CD14-positive monocyte (primary cell): ENCODE measurements at regions not wholly inside any gene's neighbourhood (a gene's known extent, or its start where the extent isn't known, plus 50 kb on each side); places are given as distances from the start of the nearest gene placed in this dataset.

Experiments used
- DNase-seq, 3 donors: peaks; one replicate each; pipeline ENCODE4 v3.0.0-alpha.2; 2011 to 2022
- H2AFZ ChIP-seq: 2 replicates; pipeline ENCODE4 v1.6.0; 2012; ENCODE audit warnings: mild to moderate bottlenecking, low read depth, low read length, inconsistent platforms; ENCODE audit not compliant: insufficient read depth, poor library complexity, severe bottlenecking
- H3K27ac ChIP-seq, 2 donors: 1 replicate in 1 of 2; 2 replicates in 1 of 2; pipeline ENCODE4 v1.5.1; 2012 to 2013; ENCODE audit warnings: low read length in 2 of 2, control low read depth in 1 of 2, inconsistent platforms in 1 of 2, low read depth in 1 of 2, mild to moderate bottlenecking in 1 of 2
- H3K27me3 ChIP-seq, 2 donors: one replicate each; pipeline versions ENCODE4 v1.6.0 to v1.6.1; 2011 to 2013; ENCODE audit warnings: low read length in 2 of 2; ENCODE audit not compliant: control insufficient read depth in 2 of 2, insufficient read depth in 2 of 2
- H3K36me3 ChIP-seq, 2 donors: replicated peaks in 1 of 2; 1 replicate in 1 of 2; 2 replicates in 1 of 2; pipeline versions ENCODE4 v1.5.1 to v1.6.1; 2012 to 2013; ENCODE audit warnings: low read length in 2 of 2, control low read depth in 1 of 2, inconsistent platforms in 1 of 2, mild to moderate bottlenecking in 1 of 2; ENCODE audit not compliant: insufficient read depth in 2 of 2, control insufficient read depth in 1 of 2
- H3K4me1 ChIP-seq, 2 donors: 1 replicate in 1 of 2; 2 replicates in 1 of 2; pipeline versions ENCODE4 v1.5.1 to v1.6.1; 2012 to 2013; ENCODE audit warnings: low read length in 2 of 2, control low read depth in 1 of 2, inconsistent platforms in 1 of 2, mild to moderate bottlenecking in 1 of 2, moderate library complexity in 1 of 2; ENCODE audit not compliant: insufficient read depth in 2 of 2, control insufficient read depth in 1 of 2
- H3K4me2 ChIP-seq: replicated peaks from 2 replicates; pipeline ENCODE3; 2012; ENCODE audit warnings: low read length, moderate library complexity, mild to moderate bottlenecking; ENCODE audit not compliant: poor library complexity, severe bottlenecking; ENCODE audit errors: extremely low read depth
- H3K4me3 ChIP-seq, 3 experiments: fragments of 200-600 bp in 1 of 3; sonication (generic) in 1 of 3; replicated peaks in 1 of 3; 1 replicate in 2 of 3; 2 replicates in 1 of 3; pipeline ENCODE4 v1.5.1; 2011 to 2013; ENCODE audit warnings: low read length in 3 of 3, mild to moderate bottlenecking in 3 of 3, control low read depth in 2 of 3, low read depth in 2 of 3, inconsistent platforms in 1 of 3, moderate library complexity in 1 of 3
- H3K79me2 ChIP-seq: 2 replicates; pipeline ENCODE4 v1.6.0; 2012; ENCODE audit warnings: mild to moderate bottlenecking, control low read depth, inconsistent platforms, low read length, moderate library complexity; ENCODE audit not compliant: insufficient read depth
- H3K9ac ChIP-seq: 2 replicates; pipeline ENCODE4 v1.6.0; 2017; ENCODE audit warnings: low read length, mild to moderate bottlenecking; ENCODE audit not compliant: insufficient read depth, poor library complexity, severe bottlenecking
- H3K9me3 ChIP-seq, 2 donors: replicated peaks in 1 of 2; 1 replicate in 1 of 2; 2 replicates in 1 of 2; pipeline versions ENCODE4 v1.5.1 to v1.6.1; 2012 to 2013; ENCODE audit warnings: low read length in 2 of 2, control low read depth in 1 of 2; ENCODE audit not compliant: control insufficient read depth in 1 of 2, insufficient read depth in 1 of 2
- H4K20me1 ChIP-seq: 2 replicates; pipeline ENCODE4 v1.6.0; 2012; ENCODE audit warnings: mild to moderate bottlenecking, low read length, control low read depth, moderate library complexity; ENCODE audit not compliant: insufficient read depth
- H3K27ac Mint-ChIP-seq, 7 donors: one replicate each; pipeline ENCODE4 v1.8.0; 2020; ENCODE audit warnings: mild to moderate bottlenecking in 7 of 7, mixed read lengths in 7 of 7, moderate library complexity in 6 of 7, inconsistent platforms in 2 of 7
- H3K27me3 Mint-ChIP-seq, 3 donors: one replicate each; pipeline ENCODE4 v1.8.0; 2021 to 2022; ENCODE audit warnings: low read depth in 3 of 3, mild to moderate bottlenecking in 3 of 3, mixed read lengths in 3 of 3, moderate library complexity in 3 of 3, inconsistent platforms in 1 of 3
- H3K36me3 Mint-ChIP-seq, 2 donors: one replicate each; pipeline ENCODE4 v1.8.0; 2020; ENCODE audit warnings: mixed read lengths in 2 of 2, inconsistent platforms in 1 of 2, mild to moderate bottlenecking in 1 of 2
- H3K4me1 Mint-ChIP-seq: one replicate; pipeline ENCODE4 v1.8.0; 2020; ENCODE audit warnings: mild to moderate bottlenecking, mixed read lengths
- H3K4me3 Mint-ChIP-seq, 2 donors: one replicate each; pipeline ENCODE4 v1.8.0; 2020; ENCODE audit warnings: mild to moderate bottlenecking in 2 of 2, mixed read lengths in 2 of 2, moderate library complexity in 1 of 2
- H3K9me3 Mint-ChIP-seq, 7 donors: one replicate each; pipeline ENCODE4 v1.8.0; 2020 to 2022; ENCODE audit warnings: mixed read lengths in 7 of 7, mild to moderate bottlenecking in 6 of 7, moderate library complexity in 6 of 7, inconsistent platforms in 2 of 7
- WGBS: methylation state at CpG from one replicate; pipeline ENCODE4 v1.1.5; 2013; ENCODE audit warnings: missing lambda C conversion rate; ENCODE audit not compliant: insufficient coverage; 5-methylcytosine and 5-hydroxymethylcytosine counted together
- intact Hi-C, 2 donors: fragments of 100-400 bp; cut with micrococcal nuclease; formaldehyde crosslinking; loops; one replicate each; pipeline versions ENCODE4 v1.15.0 to v1.15.1; 2023
- TF ChIP-seq, protein P1 (sequence below): fragments of 200-600 bp; IDR thresholded peaks from one replicate; pipeline ENCODE4 v1.8.0; 2022; ENCODE audit warnings: antibody characterized with exemption, mild to moderate bottlenecking

DNA sequence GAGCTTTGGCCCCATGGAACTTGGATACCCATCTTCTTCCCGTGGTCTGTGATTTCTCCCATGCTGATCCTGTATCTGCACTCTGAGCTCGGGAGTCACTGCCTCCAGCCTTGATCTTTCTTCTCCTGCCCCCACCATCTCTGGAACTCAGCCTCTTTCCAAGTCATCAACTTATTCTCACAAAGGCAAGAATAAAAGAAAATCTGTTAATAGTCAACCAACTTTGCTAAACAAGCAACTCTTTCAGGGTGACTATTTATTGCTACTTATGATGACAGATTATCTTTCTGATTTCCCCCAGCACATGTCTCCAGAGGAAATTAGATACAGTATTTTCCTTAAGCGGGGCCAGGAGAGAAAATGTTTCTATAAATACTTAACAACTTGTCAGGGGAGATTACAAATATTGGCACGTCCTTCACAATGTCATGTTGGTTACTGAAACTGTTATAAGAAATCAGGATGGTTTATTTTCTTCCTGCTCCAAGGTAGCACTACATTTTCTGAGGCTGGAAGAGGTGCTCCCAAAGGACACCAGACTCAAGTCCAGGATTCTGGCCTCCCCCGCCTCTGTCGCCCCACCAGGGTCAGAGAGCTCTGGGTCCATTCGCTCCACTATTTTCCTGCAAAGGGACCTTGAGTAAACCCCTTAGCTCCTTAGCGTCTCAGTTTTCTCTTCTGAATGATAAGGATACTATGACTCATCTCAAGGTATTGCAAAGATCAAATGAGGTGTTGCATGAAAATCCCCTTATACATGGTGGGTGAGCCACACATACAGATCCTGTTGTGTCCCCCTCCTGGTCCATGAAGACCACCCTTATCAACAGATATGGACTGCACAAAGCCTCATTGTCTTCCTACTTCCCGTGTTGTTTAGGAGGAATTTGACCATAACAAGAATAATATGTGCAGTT, 205.2 kb upstream of the WSCD1 start:
- H3K36me3 Mint-ChIP-seq: no peaks in the 10 kb centered on the region

DNA sequence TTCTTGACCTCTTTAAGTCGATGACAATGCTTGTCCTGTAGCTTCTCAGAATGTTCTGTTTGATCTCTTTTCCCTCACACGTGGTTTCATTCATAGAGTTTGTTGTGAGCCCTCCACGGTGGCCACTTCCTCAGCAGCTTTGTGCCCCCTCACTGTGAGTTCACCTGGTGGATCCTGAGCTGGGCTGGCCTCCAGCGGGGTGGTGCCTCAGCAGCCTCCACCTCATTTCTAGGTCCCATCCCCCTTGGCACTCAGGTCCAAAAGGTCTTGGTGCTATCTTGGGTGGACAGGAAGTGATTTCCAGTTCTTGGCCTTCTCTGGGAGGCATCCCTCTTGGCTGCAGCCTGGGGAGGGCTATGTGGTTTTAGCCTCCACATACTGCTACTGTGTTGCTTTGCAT, 203.2 kb upstream of the WSCD1 start:
- no peak overlapping the region for H3K4me3 Mint-ChIP-seq
- Histone ChIP-seq H3K36me3 (no peaks in the 10 kb centered on the region), H3K4me1 (no peaks in the 10 kb centered on the region), H3K79me2 (no peaks in the 10 kb centered on the region), H3K27me3 (no peaks in the 10 kb centered on the region), H3K9me3 (no peaks in the 10 kb centered on the region), H3K4me2 (no peak overlapping the region), H3K4me3 (no peak overlapping the region), H3K9ac (no peak overlapping the region), H3K27ac (no peak overlapping the region), H4K20me1 (no peaks in the 10 kb centered on the region), H2AFZ (no peak overlapping the region)
- intact Hi-C loops: no loop called here
- H3K27ac Mint-ChIP-seq: peak overlapping the region in 1 of 7 donors; percentile 16
- TF ChIP-seq, protein P1, sequence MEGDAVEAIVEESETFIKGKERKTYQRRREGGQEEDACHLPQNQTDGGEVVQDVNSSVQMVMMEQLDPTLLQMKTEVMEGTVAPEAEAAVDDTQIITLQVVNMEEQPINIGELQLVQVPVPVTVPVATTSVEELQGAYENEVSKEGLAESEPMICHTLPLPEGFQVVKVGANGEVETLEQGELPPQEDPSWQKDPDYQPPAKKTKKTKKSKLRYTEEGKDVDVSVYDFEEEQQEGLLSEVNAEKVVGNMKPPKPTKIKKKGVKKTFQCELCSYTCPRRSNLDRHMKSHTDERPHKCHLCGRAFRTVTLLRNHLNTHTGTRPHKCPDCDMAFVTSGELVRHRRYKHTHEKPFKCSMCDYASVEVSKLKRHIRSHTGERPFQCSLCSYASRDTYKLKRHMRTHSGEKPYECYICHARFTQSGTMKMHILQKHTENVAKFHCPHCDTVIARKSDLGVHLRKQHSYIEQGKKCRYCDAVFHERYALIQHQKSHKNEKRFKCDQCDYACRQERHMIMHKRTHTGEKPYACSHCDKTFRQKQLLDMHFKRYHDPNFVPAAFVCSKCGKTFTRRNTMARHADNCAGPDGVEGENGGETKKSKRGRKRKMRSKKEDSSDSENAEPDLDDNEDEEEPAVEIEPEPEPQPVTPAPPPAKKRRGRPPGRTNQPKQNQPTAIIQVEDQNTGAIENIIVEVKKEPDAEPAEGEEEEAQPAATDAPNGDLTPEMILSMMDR: no peak
- H3K27me3 Mint-ChIP-seq: peaks cover 3 to 5% (median 3%) of the 10 kb centered on the region in 3 donors
- WGBS: 60% methylated on average over 3 of the region's 4 CpGs
- DNase-seq: no peak
- H3K9me3 Mint-ChIP-seq: no peaks in the 10 kb centered on the region
- H3K4me1 Mint-ChIP-seq: no peaks in the 10 kb centered on the region
- H3K36me3 Mint-ChIP-seq: no peaks in the 10 kb centered on the region

More for the DNA sequence above, 205.2 kb upstream of the WSCD1 start:
- no peak for DNase-seq
- no peak overlapping the region for H3K4me3 Mint-ChIP-seq
- intact Hi-C loops: no loop called here
- no peak overlapping the region for H3K27ac Mint-ChIP-seq
- no peaks in the 10 kb centered on the region for H3K9me3 ChIP-seq
- no peak overlapping the region for H3K27ac ChIP-seq
- H2AFZ ChIP-seq: no peak overlapping the region
- no peaks in the 10 kb centered on the region for H4K20me1 ChIP-seq
- H3K4me1 ChIP-seq: no peaks in the 10 kb centered on the region
- TF ChIP-seq, protein P1: no peak
- no peak overlapping the region for H3K4me2 ChIP-seq
- H3K4me3 ChIP-seq: no peak overlapping the region
- H3K4me1 Mint-ChIP-seq: no peaks in the 10 kb centered on the region
- no peaks in the 10 kb centered on the region for H3K9me3 Mint-ChIP-seq
- no peaks in the 10 kb centered on the region for H3K27me3 ChIP-seq
- no peaks in the 10 kb centered on the region for H3K36me3 ChIP-seq
- no peak overlapping the region for H3K9ac ChIP-seq
- H3K27me3 Mint-ChIP-seq: peaks cover 3 to 6% (median 5%) of the 10 kb centered on the region in 3 donors
- whole genome bisulfite sequencing: 81% methylated on average over 4 of the region's 9 CpGs
- no peaks in the 10 kb centered on the region for H3K79me2 ChIP-seq
